ENCODE measurements at regions not wholly inside any gene's neighbourhood (a gene's known extent, or its start where the extent isn't known, plus 50 kb on each side); places are given as distances from the start of the nearest gene placed in this dataset.

- no peak for DNase-seq (ENCODE audit: low read depth in 2 of 2)
Measured at GRCh38 chr3:17949101-17949500, 206.7 kb upstream of the TBC1D5 start.

DNA sequence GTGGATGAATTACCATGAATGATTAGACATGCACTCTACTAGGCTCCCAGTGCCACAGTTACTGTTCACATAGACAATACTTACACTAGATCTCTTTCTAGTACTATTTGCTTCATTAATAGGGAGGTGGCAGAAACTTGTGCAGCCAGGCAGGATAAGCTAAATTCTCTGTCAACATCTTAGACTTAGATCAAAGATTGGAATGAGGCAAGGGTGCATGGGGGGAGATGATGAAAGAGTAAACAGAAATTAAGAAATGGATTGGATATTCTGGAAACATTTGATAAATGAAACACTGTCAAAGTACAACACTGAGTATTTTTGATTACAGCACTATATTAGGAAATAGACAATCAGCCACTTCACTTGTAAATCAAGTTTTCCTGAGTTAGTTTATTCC, 205.4 kb upstream of the TBC1D5 start:
- DNase-seq (ENCODE audit: low read depth in 2 of 2) = no peak

GRCh38 chr3:17946619-17947018, 204.2 kb upstream of the TBC1D5 start:
- no peak for DNase-seq (ENCODE audit: low read depth in 2 of 2)

GRCh38 chr3:17945799-17946399, 203.5 kb upstream of the TBC1D5 start:
- no peak for DNase-seq (ENCODE audit: low read depth in 2 of 2)

GRCh38 chr3:17945018-17945798, 202.8 kb upstream of the TBC1D5 start:
- no peak for DNase-seq (ENCODE audit: low read depth in 2 of 2)

GRCh38 chr3:17942856-17943255, 200.4 kb upstream of the TBC1D5 start:
- no peak for DNase-seq (ENCODE audit: low read depth in 2 of 2)

GRCh38 chr3:17941766-17942165, 199.3 kb upstream of the TBC1D5 start:
- DNase-seq (ENCODE audit: low read depth in 2 of 2) = no peak

- no peak for DNase-seq (ENCODE audit: low read depth in 2 of 2)
Measured at GRCh38 chr3:17941152-17941551, 198.7 kb upstream of the TBC1D5 start.

GRCh38 chr3:17939157-17939556, 196.7 kb upstream of the TBC1D5 start:
- DNase-seq (ENCODE audit: low read depth in 2 of 2) = no peak

DNA sequence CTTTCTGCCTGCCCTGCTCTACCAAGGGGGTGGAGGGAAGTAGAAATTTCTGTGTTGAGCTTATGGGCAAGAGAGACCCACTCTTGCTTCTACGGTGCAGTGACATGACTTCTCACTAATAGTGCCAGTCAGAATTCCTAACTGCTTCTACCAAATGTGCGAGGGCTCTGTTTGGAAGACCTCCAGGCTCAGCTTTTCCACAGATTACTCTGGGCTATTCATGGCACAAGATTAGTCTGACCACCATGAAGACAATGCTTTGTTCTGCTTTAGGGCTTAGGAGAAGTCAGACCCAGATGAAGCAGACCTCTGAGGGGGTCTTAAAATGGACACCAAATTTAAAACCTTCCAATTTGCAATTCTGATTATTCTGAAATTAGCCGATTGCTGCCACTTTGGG, 195.9 kb upstream of the TBC1D5 start:
- no peak for DNase-seq (ENCODE audit: low read depth in 2 of 2)

DNA sequence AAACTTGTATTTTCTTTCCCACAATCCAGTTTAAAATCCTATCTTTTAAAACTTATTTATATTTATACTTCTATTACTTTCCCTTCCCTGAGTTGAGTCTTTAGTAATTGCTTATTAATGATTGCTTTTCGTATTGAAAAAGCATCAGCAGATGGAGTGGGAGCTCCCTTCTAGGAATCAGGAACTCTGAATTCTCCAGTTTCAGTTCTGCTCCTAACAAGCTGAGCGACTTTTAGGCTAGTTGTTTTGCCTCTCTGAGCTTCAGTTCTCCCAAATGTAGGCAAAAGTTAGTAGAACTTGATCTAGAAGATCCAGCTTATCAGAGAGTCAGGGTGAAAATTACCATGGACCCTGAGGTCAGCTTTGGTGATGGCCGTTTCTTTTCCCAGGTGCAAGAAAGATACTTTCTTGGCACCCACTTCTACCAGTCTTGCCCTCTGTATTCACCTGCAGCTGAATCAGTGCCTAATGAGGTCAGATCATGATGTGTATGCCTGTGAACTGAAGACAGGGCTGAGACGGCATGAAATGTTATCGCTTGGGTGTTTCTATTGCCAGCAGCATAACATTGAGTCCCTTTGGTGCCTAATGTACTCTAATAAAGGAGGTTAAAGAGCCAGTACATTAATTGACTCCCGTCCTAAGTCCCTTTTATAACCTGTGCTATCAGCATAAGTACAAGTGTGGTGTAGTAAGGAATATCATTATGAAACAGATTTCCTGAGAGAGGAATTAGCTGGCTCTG, 194.5 kb upstream of the TBC1D5 start:
- no peak for DNase-seq (ENCODE audit: low read depth in 2 of 2)

DNA sequence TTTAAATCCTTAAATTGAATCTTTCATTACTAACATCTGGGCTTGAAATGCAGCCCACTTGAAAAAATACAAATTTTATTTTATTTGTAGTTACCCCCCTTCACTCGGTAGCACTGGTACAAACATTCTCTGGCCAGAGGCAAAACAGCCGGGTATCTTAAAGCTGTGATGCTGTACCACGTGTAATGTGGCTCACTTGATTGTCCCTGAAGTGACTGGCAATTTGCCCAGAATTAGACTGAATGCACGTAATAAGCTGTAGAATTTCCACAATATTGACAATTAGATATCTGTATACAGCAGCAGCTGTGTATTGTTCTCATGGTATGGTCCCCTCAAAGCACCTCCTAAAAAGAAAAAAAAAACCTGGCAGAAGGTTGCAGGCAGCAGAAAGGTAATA, 192.8 kb upstream of the TBC1D5 start:
- DNase-seq (ENCODE audit: low read depth in 2 of 2) = no peak

- no peak for DNase-seq (ENCODE audit: low read depth in 2 of 2)
Measured at GRCh38 chr3:17932136-17932771, 189.8 kb upstream of the TBC1D5 start.

DNA sequence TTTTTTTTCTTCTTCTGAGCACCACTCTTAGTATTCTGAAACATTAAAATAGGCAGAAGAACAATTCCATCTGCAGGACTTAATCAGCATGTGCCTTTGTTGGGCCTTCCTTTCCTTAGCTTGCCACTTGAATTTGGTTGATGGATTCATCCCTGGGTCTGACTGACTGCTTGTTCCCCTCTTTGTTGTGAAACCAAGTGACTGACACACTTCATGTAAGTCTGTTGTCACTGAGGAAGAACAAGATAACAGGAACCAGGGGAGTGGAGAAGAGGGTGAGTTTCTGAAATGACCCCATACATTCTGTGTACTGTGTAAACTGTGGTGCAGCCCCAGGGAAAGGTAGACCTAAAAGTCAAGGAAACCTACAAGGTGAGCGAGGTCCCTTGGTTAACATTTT, 188.7 kb upstream of the TBC1D5 start:
- DNase-seq (ENCODE audit: low read depth in 2 of 2) = no peak

GRCh38 chr3:17928502-17929145, 186.2 kb upstream of the TBC1D5 start:
- DNase-seq (ENCODE audit: low read depth in 2 of 2) = no peak

GRCh38 chr3:17927036-17927435, 184.6 kb upstream of the TBC1D5 start:
- no peak for DNase-seq (ENCODE audit: low read depth in 2 of 2)

DNA sequence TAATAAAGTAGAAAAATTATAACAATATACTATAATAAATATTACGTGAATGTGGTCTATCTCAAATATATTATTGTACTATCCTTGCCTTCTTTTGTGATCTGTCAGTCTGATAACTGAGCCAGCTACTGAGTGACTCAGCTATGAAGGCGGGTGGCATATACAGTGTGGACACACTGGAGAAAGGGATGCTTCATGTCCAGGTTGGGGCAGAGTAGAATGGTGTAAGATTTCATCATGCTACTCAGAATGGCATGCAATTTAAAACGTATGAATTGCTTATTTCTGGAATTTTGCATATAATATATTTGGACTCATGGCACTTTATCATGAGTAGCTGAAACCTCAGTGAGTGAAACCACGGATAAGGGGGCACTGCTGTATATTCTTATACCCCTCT, 172.9 kb upstream of the TBC1D5 start:
- DNase-seq (ENCODE audit: low read depth in 2 of 2) = no peak

- DNase-seq (ENCODE audit: low read depth in 2 of 2) = no peak
Measured at GRCh38 chr3:17913359-17913758, 170.9 kb upstream of the TBC1D5 start.

DNA sequence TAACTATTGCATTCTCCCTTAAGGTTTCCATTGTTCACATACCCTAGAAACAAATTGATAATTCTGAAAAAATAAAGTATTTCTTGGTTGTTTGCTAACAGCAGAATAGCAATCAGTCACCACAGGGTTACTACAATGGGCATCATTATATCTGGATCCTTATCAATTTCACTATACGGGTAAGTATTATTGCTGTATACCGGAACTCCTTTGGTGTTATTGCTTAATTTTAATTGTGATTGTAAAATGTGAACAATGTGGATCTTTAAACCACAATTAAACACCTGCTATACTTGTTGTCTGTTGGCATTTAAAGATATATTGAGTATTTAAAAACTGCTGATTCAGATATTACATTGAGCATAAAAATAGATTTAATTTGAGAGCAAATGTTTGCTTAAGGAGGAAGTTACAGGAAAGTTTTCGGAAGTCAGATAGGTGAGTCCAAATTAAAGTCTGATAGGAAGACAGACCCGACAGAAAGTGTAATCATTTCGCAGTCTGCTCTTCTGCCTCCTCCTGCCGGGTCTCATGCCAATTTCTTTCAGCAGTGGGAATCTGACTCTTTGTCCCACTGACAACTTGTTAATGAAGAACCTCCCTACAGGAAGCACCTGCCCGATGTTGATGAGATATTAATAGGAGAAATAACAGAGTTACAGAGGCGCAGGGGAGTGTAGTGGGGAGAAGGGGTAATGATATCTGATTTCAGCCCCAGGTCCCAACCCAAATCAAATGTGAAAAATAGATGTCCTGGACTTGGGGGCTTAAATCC, 169.7 kb upstream of the TBC1D5 start:
- DNase-seq (ENCODE audit: low read depth in 2 of 2) = no peak

- no peak for DNase-seq (ENCODE audit: low read depth in 2 of 2)
Measured at GRCh38 chr3:17910922-17911321, 168.5 kb upstream of the TBC1D5 start.

GRCh38 chr3:17909714-17910113, 167.3 kb upstream of the TBC1D5 start:
- no peak for DNase-seq (ENCODE audit: low read depth in 2 of 2)
